MM.1S (cell line): ENCODE measurements at regions not wholly inside any gene's neighbourhood (a gene's known extent, or its start where the extent isn't known, plus 50 kb on each side); places are given as distances from the start of the nearest gene placed in this dataset.

Source experiments
- DNase-seq: peaks from one replicate; pipeline ENCODE4 v3.0.0-alpha.2; 2015
- H2AFZ ChIP-seq: fragments of 300-600 bp; sonication (generic); 2 replicates; pipeline ENCODE4 v1.6.0; 2016; ENCODE audit warnings: antibody characterized with exemption, low read length
- H3F3A ChIP-seq: fragments of 300-600 bp; sonication (generic); 2 replicates; pipeline ENCODE4 v1.6.1; 2016; ENCODE audit warnings: mild to moderate bottlenecking, antibody characterized with exemption, low read length, moderate library complexity, mixed read lengths; ENCODE audit not compliant: insufficient read depth
- H3K27ac ChIP-seq: fragments of 300-600 bp; sonication (generic); 2 replicates; pipeline ENCODE4 v1.5.1; 2016; ENCODE audit warnings: mild to moderate bottlenecking, low read length
- H3K27me3 ChIP-seq: fragments of 300-600 bp; sonication (generic); replicated peaks from 2 replicates; pipeline ENCODE4 v1.6.0; 2016; ENCODE audit warnings: low read length; ENCODE audit not compliant: insufficient read depth
- H3K36me3 ChIP-seq: fragments of 300-600 bp; sonication (generic); replicated peaks from 2 replicates; pipeline ENCODE4 v1.6.1; 2016; ENCODE audit warnings: mild to moderate bottlenecking, low read length, mixed read lengths; ENCODE audit not compliant: insufficient read depth
- H3K4me1 ChIP-seq: fragments of 300-600 bp; sonication (generic); 2 replicates; pipeline ENCODE4 v1.6.1; 2016; ENCODE audit warnings: low read length, mixed read lengths
- H3K4me2 ChIP-seq: fragments of 300-600 bp; sonication (generic); 2 replicates; pipeline ENCODE4 v1.6.0; 2016; ENCODE audit warnings: low read depth, low read length
- H3K4me3 ChIP-seq: fragments of 300-600 bp; sonication (generic); 2 replicates; pipeline ENCODE4 v1.5.1; 2016; ENCODE audit warnings: low read length, mixed read lengths
- H3K79me2 ChIP-seq: fragments of 300-600 bp; sonication (generic); 2 replicates; pipeline ENCODE4 v1.6.1; 2016; ENCODE audit warnings: mixed run types, low read length, mixed read lengths
- H3K9ac ChIP-seq: fragments of 300-600 bp; sonication (generic); 2 replicates; pipeline ENCODE4 v1.6.1; 2016; ENCODE audit warnings: low read length, mixed read lengths
- H3K9me2 ChIP-seq: fragments of 300-600 bp; sonication (generic); replicated peaks from 2 replicates; pipeline ENCODE4 v1.6.1; 2016; ENCODE audit warnings: mild to moderate bottlenecking, low read length, mixed read lengths; ENCODE audit not compliant: insufficient read depth
- H3K9me3 ChIP-seq: fragments of 300-600 bp; sonication (generic); replicated peaks from 2 replicates; pipeline ENCODE4 v1.6.1; 2016; ENCODE audit warnings: mild to moderate bottlenecking, low read length, mixed read lengths; ENCODE audit not compliant: insufficient read depth
- H4K20me1 ChIP-seq: fragments of 300-600 bp; sonication (generic); 2 replicates; pipeline ENCODE4 v1.6.1; 2016; ENCODE audit warnings: mild to moderate bottlenecking, low read length, moderate library complexity, mixed read lengths; ENCODE audit not compliant: insufficient read depth
- CTCF ChIP-seq: fragments of 300-600 bp; sonication (generic); IDR thresholded peaks from 2 replicates; pipeline ENCODE4 v1.5.1; 2016; ENCODE audit warnings: antibody characterized with exemption, low read length, mixed read lengths
- EZH2 ChIP-seq: fragments of 300-600 bp; sonication (generic); optimal IDR thresholded peaks from 2 replicates; pipeline ENCODE3; 2017; ENCODE audit warnings: low read depth, mild to moderate bottlenecking, antibody characterized with exemption, low read length, mixed read lengths
- EZH2phosphoT487 ChIP-seq: fragments of 300-600 bp; sonication (generic); IDR thresholded peaks from 2 replicates; pipeline ENCODE4 v1.6.1; 2018; ENCODE audit warnings: antibody characterized with exemption, low read length

- Histone ChIP-seq H3K4me1 (no peaks in the 10 kb centered on the region), H3K9me3 (no peaks in the 10 kb centered on the region), H3K36me3 (no peaks in the 10 kb centered on the region), H3K27ac (no peak overlapping the region), H4K20me1 (no peaks in the 10 kb centered on the region), H3K4me2 (no peak overlapping the region), H3K9ac (no peak overlapping the region), H3K4me3 (no peak overlapping the region), H2AFZ (no peak overlapping the region), H3K9me2 (no peaks in the 10 kb centered on the region), H3K27me3 (no peaks in the 10 kb centered on the region), H3K79me2 (no peaks in the 10 kb centered on the region), H3F3A (no peaks in the 10 kb centered on the region)
- TF ChIP-seq CTCF (no peak), EZH2 (no peak), EZH2phosphoT487 (no peak)
- no peak for DNase-seq
Measured at GRCh38 chr13:36570489-36570888, 103.3 kb upstream of the SERTM1 start.

- no peak for DNase-seq
- no peak overlapping the region for H3K4me2 ChIP-seq
- H2AFZ ChIP-seq, result no peak overlapping the region
- H3K9me3 ChIP-seq, result no peaks in the 10 kb centered on the region
- no peaks in the 10 kb centered on the region for H3K27me3 ChIP-seq
- no peaks in the 10 kb centered on the region for H3F3A ChIP-seq
- no peak overlapping the region for H3K27ac ChIP-seq
- no peak overlapping the region for H3K9ac ChIP-seq
- no peaks in the 10 kb centered on the region for H3K9me2 ChIP-seq
- no peaks in the 10 kb centered on the region for H3K36me3 ChIP-seq
- no peak overlapping the region for H3K4me3 ChIP-seq
- no peaks in the 10 kb centered on the region for H3K79me2 ChIP-seq
- TF ChIP-seq EZH2phosphoT487, result no peak
- no peak for TF ChIP-seq EZH2
- no peak for TF ChIP-seq CTCF
- H4K20me1 ChIP-seq, result no peaks in the 10 kb centered on the region
- H3K4me1 ChIP-seq, result no peaks in the 10 kb centered on the region
Measured at GRCh38 chr13:36571444-36571843, 102.4 kb upstream of the SERTM1 start.

GRCh38 chr13:36582977-36583376 is 90.8 kb upstream of the SERTM1 start:
- H4K20me1 ChIP-seq, result no peaks in the 10 kb centered on the region
- no peak overlapping the region for H3K27ac ChIP-seq
- H3K27me3 ChIP-seq, result no peaks in the 10 kb centered on the region
- H3K36me3 ChIP-seq, result no peaks in the 10 kb centered on the region
- H2AFZ ChIP-seq, result no peak overlapping the region
- H3K4me3 ChIP-seq, result no peak overlapping the region
- H3F3A ChIP-seq, result no peaks in the 10 kb centered on the region
- TF ChIP-seq EZH2 (no peak), CTCF (no peak), EZH2phosphoT487 (no peak)
- H3K4me1 ChIP-seq, result no peaks in the 10 kb centered on the region
- no peak for DNase-seq
- H3K4me2 ChIP-seq, result no peak overlapping the region
- H3K9ac ChIP-seq, result no peak overlapping the region
- no peaks in the 10 kb centered on the region for H3K9me3 ChIP-seq
- no peaks in the 10 kb centered on the region for H3K79me2 ChIP-seq
- H3K9me2 ChIP-seq, result no peaks in the 10 kb centered on the region
